ENCODE measurements at regions not wholly inside any gene's neighbourhood (a gene's known extent, or its start where the extent isn't known, plus 50 kb on each side); places are given as distances from the start of the nearest gene placed in this dataset.

DNA sequence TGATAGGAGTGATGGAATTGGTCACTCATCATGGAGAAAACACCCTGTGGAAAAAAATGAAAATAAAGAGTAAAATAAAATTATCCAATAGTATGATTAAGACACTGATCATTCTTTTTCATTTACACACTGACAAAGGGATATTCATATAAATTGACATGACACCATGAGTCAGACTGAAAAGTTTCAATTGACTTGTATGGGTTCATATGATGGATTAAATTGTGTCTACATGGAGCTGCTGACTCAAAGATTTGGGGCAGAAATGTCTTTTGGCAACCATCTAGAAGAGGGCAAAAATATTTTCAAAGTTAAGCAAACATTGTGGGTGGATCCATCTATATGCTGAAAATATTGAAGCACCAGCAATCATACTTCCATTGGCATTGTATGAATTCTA is 153.4 kb upstream of the PPP3CA start:
- H3K4me3 ChIP-seq = no peak overlapping the region
- H3K36me3 ChIP-seq = no peaks in the 10 kb centered on the region
- H3K27me3 ChIP-seq (ENCODE audit: low read depth) = no peaks in the 10 kb centered on the region
- no peak overlapping the region for H3K27ac ChIP-seq
- ATAC-seq (no peak), DNase-seq (no peak)
- no peaks in the 10 kb centered on the region for H3K4me1 ChIP-seq
- H3K9me3 ChIP-seq = no peaks in the 10 kb centered on the region
- intact Hi-C loops (cut with DNase I) = no loop called here
- TF ChIP-seq, protein P1, sequence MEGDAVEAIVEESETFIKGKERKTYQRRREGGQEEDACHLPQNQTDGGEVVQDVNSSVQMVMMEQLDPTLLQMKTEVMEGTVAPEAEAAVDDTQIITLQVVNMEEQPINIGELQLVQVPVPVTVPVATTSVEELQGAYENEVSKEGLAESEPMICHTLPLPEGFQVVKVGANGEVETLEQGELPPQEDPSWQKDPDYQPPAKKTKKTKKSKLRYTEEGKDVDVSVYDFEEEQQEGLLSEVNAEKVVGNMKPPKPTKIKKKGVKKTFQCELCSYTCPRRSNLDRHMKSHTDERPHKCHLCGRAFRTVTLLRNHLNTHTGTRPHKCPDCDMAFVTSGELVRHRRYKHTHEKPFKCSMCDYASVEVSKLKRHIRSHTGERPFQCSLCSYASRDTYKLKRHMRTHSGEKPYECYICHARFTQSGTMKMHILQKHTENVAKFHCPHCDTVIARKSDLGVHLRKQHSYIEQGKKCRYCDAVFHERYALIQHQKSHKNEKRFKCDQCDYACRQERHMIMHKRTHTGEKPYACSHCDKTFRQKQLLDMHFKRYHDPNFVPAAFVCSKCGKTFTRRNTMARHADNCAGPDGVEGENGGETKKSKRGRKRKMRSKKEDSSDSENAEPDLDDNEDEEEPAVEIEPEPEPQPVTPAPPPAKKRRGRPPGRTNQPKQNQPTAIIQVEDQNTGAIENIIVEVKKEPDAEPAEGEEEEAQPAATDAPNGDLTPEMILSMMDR (IDR thresholded peaks at IDR 0.05) = no peak

DNA sequence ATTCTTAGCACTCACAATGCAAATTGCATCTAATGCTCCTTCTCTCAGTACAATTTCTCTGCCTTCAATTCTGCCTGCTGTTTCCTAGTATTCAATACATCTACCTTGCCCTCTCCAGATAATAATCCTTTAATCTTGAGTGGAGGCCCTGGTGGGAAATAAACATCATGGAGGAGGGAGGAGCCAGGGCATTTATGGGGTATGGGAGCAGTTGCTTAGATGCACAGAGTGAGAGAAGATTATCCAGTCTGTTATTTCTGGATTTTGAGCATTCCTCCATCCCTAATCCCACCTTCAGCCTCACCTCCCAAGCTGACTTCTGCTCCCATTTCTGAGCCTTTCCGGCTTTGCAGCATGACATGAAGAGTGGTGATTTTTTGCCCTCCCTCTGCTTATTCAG is 127.9 kb upstream of the PPP3CA start:
- DNase-seq = no peak
- no peaks in the 10 kb centered on the region for H3K4me1 ChIP-seq
- no peak for ATAC-seq
- H3K27me3 ChIP-seq (ENCODE audit: low read depth) = no peaks in the 10 kb centered on the region
- no peak overlapping the region for H3K4me3 ChIP-seq
- H3K27ac ChIP-seq = no peak overlapping the region
- TF ChIP-seq, protein P1 (IDR thresholded peaks at IDR 0.05) = no peak
- no peaks in the 10 kb centered on the region for H3K36me3 ChIP-seq
- H3K9me3 ChIP-seq = no peaks in the 10 kb centered on the region
- intact Hi-C loops (cut with DNase I) = no loop called here

DNA sequence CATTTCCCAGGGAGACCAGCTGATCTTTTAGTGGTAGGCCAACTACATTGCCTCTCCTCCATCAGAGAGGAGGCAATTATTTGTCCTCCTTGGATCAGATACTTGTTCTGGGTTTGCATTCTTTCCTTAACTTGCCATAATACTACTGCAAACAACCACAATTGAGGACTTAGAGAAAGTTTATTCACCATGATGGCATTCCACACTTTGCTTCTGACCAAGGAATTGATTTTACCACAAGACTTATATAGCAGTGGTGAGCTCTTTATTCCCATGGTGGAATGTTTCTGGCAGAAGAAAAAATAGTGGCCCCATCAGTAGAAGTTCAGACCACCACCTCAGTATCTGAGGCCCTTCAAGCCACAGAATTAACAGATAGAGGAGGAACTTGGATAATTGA is 123.9 kb upstream of the PPP3CA start:
- intact Hi-C loops (cut with DNase I) = no loop called here
- Histone ChIP-seq H3K27ac (no peak overlapping the region), H3K36me3 (no peaks in the 10 kb centered on the region), H3K9me3 (no peaks in the 10 kb centered on the region), H3K4me3 (no peak overlapping the region), H3K27me3 (ENCODE audit: low read depth) (no peaks in the 10 kb centered on the region), H3K4me1 (no peaks in the 10 kb centered on the region)
- ATAC-seq = no peak
- TF ChIP-seq, protein P1 (IDR thresholded peaks at IDR 0.05) = no peak
- DNase-seq = no peak

DNA sequence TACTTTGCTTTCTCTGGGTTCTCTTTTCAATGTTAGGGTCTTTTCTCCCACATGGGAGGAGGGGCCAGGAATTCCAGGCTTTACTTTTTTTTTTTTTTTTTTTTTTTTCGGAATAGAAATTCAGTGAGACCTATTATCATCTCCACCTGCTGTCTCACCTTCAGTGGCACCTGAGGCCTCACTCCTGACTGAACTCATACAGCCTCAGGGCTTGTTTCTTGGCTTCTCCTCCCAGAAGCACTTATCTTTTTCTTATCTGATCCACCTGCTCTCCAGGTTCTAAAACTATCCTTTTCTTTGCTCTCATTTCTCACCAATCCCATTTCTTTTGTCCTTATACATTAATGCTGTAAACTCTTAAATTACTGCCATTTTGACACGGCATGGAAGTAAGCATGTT is 117.3 kb upstream of the PPP3CA start:
- Histone ChIP-seq H3K9me3 (no peaks in the 10 kb centered on the region), H3K27ac (no peak overlapping the region), H3K36me3 (no peaks in the 10 kb centered on the region), H3K27me3 (ENCODE audit: low read depth) (no peaks in the 10 kb centered on the region), H3K4me1 (no peaks in the 10 kb centered on the region), H3K4me3 (no peak overlapping the region)
- DNase-seq (no peak), ATAC-seq (no peak)
- TF ChIP-seq, protein P1 (IDR thresholded peaks at IDR 0.05) = no peak
- intact Hi-C loops (cut with DNase I) = no loop called here

DNA sequence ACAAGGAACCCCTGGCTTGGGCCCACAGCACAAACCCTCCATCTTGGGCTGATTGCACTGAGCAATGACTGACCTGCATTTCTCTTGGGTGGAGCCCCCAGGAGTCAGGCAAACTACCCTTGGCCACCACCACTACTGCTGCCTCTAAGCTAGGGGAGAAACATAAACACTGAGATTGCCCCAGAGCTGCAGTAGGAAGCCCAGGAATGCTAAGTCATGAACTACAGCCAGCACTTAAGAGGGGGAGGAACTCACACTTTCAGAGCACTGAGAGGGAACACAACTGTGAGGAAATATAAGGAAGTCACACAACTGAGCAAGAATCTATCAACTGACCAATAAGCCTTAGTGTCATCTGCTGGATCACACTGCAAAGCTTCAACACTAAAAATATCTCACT is 111.6 kb upstream of the PPP3CA start:
- peak in 1 of 2 donors; percentile 56 for ATAC-seq
- Histone ChIP-seq H3K36me3 (no peaks in the 10 kb centered on the region), H3K27ac (no peak overlapping the region), H3K27me3 (ENCODE audit: low read depth) (no peaks in the 10 kb centered on the region), H3K9me3 (no peaks in the 10 kb centered on the region), H3K4me1 (no peaks in the 10 kb centered on the region), H3K4me3 (no peak overlapping the region)
- no peak for DNase-seq
- intact Hi-C loops (cut with DNase I) = no loop called here
- TF ChIP-seq, protein P1 (IDR thresholded peaks at IDR 0.05) = no peak

DNA sequence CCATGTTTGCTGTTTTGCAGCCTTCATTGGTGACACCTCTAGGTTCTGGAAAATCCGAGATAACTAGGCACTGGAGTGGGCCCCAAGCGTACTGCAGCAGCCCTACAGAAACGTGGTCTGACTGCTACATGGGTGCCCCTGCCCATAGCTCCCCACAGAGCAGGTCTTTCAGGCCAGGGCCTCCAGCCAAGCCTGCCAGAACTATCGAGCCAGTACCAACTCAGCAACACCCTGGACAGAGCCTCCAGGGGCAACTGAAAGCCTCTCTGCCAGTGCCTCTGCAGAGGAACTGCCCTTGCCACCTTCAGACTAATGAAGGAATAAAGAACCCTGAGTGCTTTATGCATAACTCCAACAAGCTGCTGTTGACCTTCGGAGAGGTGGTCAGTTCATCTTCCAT is 111.1 kb upstream of the PPP3CA start:
- H3K36me3 ChIP-seq = no peaks in the 10 kb centered on the region
- no peak overlapping the region for H3K4me3 ChIP-seq
- H3K27me3 ChIP-seq (ENCODE audit: low read depth) = no peaks in the 10 kb centered on the region
- intact Hi-C loops (cut with DNase I) = no loop called here
- ATAC-seq (no peak), DNase-seq (no peak)
- no peak overlapping the region for H3K27ac ChIP-seq
- TF ChIP-seq, protein P1 (IDR thresholded peaks at IDR 0.05) = no peak
- no peaks in the 10 kb centered on the region for H3K9me3 ChIP-seq
- H3K4me1 ChIP-seq = no peaks in the 10 kb centered on the region

Data from lower lobe of right lung (tissue), 2 donors.